Superior temporal gyrus (tissue), 1 donor: ENCODE measurements at regions not wholly inside any gene's neighbourhood (a gene's known extent, or its start where the extent isn't known, plus 50 kb on each side); places are given as distances from the start of the nearest gene placed in this dataset.

Source experiments
- DNase-seq: peaks from one replicate; pipeline ENCODE4 v3.0.0-alpha.2; 2016; ENCODE audit errors: extremely low spot score

DNA sequence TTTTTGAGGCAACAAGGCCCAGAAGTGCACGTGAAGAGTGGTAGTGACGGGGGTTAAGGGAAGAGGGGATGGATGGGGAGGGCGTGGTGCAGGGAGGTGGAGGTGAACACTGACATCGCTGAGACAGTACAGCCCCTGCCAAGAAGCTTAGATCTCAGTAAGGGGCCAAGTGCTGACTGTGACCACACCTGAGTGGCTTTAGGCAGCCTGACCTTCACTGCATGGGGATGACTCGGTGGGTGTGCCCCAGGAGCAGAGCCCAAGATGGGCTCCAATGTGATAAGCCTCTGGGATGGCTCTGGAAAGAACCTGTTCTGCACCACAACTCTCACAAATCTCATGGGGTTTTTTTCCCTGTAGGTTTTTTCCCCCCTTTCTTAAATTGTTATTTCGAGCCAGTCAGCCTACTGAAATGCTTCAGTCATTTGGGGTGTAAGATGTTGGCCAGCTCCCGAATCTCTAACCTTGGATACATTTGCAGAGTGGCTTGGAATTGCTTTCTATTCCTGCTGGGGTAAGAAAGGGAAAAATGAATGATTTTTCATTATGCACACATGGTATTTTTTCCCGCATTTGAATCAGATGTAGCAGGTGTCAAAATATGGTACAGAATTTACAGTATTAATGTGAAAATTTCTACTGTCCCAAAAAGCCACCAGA lies 165.0 kb downstream of the TM9SF2 start:
- no peak for DNase-seq

DNA sequence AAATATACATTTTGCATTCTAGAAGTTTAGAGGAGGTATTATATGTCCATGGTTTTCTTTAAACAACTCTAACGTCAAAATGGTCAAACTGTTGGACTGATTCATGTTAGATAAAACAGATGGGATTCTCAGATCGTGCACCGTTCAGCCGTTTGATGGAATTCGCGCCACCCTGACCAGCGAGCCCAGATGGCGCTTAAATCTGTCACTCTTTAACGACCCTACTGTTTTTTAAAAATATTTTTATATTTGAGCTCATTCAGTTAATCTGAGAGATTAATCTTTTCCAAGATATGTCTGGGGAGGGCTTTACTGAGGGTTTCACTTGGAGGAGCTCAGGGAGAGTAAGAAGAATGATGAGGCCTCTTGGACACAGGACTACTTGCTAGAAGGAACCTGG lies 164.4 kb downstream of the TM9SF2 start:
- no peak for DNase-seq

DNA sequence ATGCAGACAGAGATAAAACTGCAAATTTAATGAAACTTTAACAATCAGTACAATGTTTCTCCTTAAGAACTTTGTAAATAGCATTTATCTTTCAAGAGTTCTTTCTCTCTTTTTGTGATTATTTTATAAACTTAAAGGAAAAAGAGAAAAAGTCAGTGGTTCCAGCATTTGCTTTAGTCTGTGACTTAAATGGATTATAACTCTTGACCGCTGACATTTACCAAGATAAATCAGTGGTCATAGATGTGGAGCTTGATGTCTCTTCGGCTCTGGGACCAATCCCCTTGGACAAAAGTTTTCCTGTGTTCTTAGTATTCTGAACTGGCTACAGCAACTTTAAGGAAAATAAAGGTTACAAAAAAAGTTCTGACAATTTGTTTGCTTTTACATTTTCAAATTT lies 162.6 kb downstream of the TM9SF2 start:
- DNase-seq = no peak

DNA sequence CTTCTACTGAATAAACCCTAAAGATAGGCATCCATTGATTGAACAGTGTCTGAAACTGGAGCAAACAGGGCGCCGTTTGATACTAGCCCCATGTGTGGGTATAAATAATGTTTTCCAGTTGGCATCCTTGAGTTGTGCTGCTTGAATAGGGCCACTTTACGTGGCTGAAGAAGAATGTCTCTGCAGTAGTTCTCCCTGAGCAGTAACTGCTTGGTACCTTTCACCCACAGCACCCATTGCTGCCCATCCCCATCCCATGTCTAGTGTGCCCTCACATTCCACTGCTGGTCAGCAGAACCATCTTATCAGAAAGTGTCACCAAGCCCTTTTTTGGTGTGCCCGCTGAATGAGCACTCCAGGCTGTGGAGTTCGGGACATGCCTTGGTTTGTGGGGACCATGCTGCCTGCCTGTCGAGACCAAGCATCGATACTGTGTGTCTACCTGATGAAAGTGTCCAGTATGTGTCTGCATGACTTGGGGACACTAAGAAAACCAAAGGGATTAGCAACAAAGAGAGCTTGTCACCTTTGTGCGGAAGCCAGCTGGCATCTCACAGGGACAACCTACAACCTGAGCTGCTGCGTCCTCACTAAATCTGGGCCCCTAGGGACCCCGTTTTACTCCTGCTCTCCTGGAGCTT lies 162.0 kb downstream of the TM9SF2 start:
- DNase-seq = no peak

DNA sequence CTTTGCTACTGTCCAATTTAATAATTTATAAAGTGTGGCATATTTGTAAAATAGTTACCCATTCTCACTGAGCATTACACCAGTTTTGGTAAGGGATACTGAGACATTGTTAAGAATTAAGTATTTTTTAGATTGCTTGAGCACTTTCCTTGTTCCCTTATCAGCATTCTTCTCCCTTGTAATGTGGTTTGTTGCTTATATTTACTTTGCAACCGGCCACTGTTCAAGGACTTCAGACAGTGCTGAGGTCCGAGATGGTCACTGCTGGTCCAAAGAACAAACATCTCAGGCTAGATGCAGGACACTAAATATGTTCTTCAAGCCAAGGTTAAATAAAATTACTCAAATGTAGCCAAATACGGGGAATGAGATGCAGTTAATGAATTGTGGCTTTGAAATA lies 161.4 kb downstream of the TM9SF2 start:
- DNase-seq = no peak

GRCh38 chr13:99661791-99662190 lies 160.5 kb downstream of the TM9SF2 start:
- no peak for DNase-seq

GRCh38 chr13:99659866-99660554 lies 158.7 kb downstream of the TM9SF2 start:
- DNase-seq = no peak

GRCh38 chr13:99659226-99659625 lies 158.0 kb downstream of the TM9SF2 start:
- DNase-seq = no peak

DNA sequence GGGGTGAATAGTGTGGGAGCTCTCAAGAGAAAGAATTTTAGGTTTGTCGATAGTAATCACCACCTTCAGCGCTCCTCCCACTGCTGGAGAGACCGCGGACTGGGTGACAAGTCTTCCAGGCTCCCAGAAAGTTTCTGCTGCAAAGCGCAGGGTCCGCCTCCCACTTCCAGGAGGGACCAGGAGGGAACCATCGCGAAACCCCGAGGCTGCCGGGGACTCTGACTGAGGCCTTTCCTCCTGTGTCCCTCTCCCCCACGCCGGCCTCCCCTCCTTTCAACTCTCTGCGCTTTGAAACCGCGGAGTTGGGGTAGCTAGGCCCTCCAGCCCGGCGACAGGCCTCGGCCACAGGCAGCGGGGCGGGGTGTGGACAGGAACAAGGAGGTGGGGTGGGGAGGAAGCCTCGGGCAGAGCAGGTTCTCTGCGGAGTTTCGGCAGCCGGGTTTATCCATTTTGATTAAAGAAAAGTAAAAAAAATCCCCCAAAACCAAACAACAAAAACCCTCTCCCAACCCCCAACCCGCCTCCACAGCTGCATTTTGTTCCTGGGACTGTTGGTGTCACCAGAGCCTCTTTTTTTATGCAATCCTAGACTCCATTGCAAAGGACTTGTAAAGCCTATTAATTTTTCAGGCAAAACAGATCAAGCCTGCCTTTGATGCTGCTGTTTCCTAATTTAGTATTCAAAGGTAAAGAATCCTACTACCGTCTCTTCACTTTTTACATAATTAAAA lies 157.2 kb downstream of the TM9SF2 start:
- peak; percentile 81 for DNase-seq

DNA sequence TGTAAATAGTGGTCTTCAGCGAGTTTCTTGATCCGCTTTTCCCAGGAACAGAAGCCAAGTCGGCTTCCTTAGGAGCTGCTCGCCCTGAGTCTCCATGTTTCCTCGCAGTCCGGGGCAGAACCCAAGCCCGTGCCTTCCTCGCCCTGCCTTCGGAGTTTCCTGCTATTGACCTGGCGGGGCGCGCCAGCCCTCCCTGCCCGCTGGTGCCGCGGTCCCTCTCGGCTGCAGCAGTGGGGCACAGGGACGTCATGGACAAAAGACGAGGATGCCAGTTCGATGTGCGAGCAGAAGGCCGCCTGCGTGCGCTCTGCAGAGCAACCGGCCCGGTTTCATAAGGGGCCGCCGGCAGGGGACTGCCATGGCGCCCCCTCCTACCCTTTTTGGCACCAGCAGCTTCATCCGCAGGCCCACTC lies 156.6 kb downstream of the TM9SF2 start:
- DNase-seq = peak; percentile 58

- DNase-seq = peak; percentile 48
Observed at GRCh38 chr13:99656844-99657381, 155.6 kb downstream of the TM9SF2 start.

DNA sequence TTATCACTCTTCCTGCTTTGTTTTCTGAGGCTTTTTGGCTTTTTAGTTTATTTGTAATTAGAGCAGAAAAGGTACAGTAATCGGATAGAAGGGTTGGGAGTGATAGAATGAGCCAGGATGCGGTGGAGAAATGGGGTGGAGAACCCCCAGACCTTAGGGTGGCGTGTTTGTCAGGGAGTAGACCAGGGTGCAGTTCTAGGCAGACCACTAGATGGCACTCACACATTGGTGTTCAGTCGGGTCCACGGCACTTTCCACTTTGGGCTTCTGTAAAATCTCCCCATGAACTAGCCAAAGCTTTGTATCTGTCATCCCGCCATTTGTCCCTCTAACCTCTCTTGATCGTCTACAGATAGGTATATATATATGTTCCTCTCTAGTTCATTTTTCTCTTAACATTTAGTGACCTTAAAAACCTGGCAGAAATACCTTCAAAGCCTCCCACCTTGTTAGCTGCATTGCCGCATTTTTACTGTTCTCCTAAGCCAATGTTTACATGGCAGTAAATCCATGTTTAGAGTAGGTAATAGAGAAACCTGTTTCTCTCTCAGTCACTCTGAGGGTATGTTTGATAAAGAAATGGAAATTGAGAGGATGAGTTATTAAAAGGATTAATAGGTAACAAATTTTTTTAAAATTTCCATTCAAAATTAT lies 154.9 kb downstream of the TM9SF2 start:
- peak; percentile 96 for DNase-seq

GRCh38 chr13:99655351-99656091 lies 154.2 kb downstream of the TM9SF2 start:
- no peak for DNase-seq

GRCh38 chr13:99654076-99654475 lies 152.8 kb downstream of the TM9SF2 start:
- no peak for DNase-seq

DNA sequence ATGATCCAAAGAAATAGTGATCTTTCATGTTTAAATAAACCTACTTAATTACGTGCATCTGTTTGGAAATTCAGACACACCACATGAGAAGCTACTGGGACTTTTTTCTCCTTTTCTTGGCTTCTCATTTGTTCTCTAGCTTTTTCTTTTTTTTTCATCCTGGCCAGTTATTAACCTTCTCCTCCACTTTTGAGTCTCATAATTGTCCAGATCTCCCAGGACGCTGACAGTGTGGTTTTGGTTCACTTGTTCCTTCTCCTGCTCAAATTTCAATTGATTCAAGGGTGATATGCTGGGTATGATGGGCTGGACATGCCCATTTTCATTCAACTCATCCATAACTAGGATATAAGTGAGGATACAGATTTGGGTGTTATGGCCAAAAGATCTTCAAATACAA lies 152.3 kb downstream of the TM9SF2 start:
- DNase-seq = no peak

DNA sequence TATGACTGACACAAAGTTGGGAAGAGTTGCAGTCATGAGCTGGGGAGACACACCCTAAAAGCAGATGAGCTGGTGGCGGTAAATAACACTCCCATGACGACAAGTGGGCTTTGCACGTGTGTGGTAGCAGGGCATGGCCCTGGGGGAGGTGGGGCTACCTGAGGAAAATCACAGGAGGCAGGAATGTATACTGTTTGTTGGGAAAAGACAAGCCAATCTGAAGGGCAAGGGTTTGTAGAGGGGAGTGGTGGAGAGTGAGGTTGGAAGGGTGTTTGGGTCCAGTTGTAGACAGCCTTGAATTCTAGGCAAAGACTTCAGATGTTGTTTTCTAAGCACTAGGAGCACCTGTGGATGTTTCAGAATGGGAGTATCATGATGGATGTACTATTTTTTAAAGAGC lies 151.6 kb downstream of the TM9SF2 start:
- DNase-seq = no peak

- DNase-seq = no peak
Observed at GRCh38 chr13:99652141-99652540, 150.9 kb downstream of the TM9SF2 start.

- no peak for DNase-seq
Observed at GRCh38 chr13:99651016-99651415, 149.7 kb downstream of the TM9SF2 start.

DNA sequence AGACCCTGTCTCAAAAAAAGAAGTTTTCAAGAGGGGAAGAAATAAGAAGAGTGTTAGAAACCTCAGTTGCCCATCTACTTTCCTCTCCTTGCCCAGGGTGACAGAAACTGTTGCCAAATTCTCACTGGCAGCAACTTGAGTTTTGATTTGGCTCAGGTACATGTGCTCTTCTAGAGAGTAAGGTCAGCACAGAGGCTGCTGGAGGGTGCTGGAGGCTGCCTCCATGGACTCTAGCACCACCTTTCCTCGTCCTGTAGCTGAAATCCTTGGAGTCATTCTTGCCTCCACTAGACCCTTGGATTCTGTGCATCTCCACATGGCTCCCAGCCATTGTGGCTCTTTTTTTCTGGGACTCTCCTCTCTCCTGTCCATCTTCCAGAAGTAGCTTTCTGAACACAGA lies 149.1 kb downstream of the TM9SF2 start:
- no peak for DNase-seq

DNA sequence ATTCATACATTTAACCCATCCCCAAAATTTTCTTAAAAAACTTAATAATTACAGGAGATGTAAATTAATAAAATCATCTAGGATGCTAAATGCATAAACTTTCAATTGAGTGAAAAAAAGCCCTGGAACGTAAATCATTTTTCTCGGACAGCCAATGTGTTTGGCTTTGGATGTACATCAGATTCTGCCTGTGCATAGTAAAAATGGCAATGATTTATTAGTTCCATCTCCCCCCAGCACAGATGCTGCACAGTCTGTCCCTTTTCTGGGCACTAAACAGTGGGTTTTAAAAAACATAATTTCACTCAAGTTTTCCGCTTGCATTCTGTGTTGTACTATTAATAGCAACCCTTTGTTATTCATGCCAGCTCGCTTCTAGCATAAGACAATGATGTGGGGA lies 147.7 kb downstream of the TM9SF2 start:
- DNase-seq = no peak

- DNase-seq = no peak
Observed at GRCh38 chr13:99648066-99648665, 146.9 kb downstream of the TM9SF2 start.
